Fibroblast of peridontal ligament (primary cell): ENCODE measurements at regions not wholly inside any gene's neighbourhood (a gene's known extent, or its start where the extent isn't known, plus 50 kb on each side); places are given as distances from the start of the nearest gene placed in this dataset.
A peak's percentile ranks its signal among the peaks of the same experiment; 100 is the strongest.
"Not testable (repeated sequence)": the region's sequence is repeated elsewhere in the genome, so short reads cannot be mapped to it uniquely, and the experiment has no call there.

Source experiments
- DNase-seq: peaks from one replicate; pipeline ENCODE4 v3.0.0-alpha.2; 2010; ENCODE audit errors: extremely low read depth

GRCh38 chr5:90338712-90339372 is 70.7 kb downstream of the CETN3 start:
- no peak for DNase-seq

- DNase-seq: no peak
These were observed 72.0 kb downstream of the CETN3 start for GRCh38 chr5:90337449-90338052.

- DNase-seq: no peak
These were observed 72.8 kb downstream of the CETN3 start for GRCh38 chr5:90336752-90337151.

GRCh38 chr5:90334741-90335140 is 74.8 kb downstream of the CETN3 start:
- no peak for DNase-seq

GRCh38 chr5:90329911-90330310 is 79.6 kb downstream of the CETN3 start:
- DNase-seq: no peak

GRCh38 chr5:90326995-90327394 is 82.6 kb downstream of the CETN3 start:
- DNase-seq: no peak

GRCh38 chr5:90325093-90325492 is 84.5 kb downstream of the CETN3 start:
- DNase-seq: no peak

GRCh38 chr5:90320348-90320747 is 89.2 kb downstream of the CETN3 start:
- DNase-seq: not testable (repeated sequence)

GRCh38 chr5:90312027-90312426 is 97.5 kb downstream of the CETN3 start:
- no peak for DNase-seq

- DNase-seq: no peak
These were observed 98.2 kb downstream of the CETN3 start for GRCh38 chr5:90311401-90311800.

- DNase-seq: no peak
These were observed 100.6 kb downstream of the CETN3 start for GRCh38 chr5:90308787-90309585.

- DNase-seq: no peak
These were observed 101.8 kb downstream of the CETN3 start for GRCh38 chr5:90307782-90308181.

- no peak for DNase-seq
These were observed 102.2 kb downstream of the CETN3 start for GRCh38 chr5:90307322-90307721.

GRCh38 chr5:90306613-90307012 is 102.9 kb downstream of the CETN3 start:
- no peak for DNase-seq

GRCh38 chr5:90305041-90305720 is 104.4 kb downstream of the CETN3 start:
- no peak for DNase-seq

GRCh38 chr5:90301248-90301647 is 108.3 kb downstream of the CETN3 start:
- no peak for DNase-seq

- DNase-seq: no peak
These were observed 112.4 kb downstream of the CETN3 start for GRCh38 chr5:90297045-90297764.

- DNase-seq: no peak
These were observed 115.0 kb downstream of the CETN3 start for GRCh38 chr5:90294604-90295003.

GRCh38 chr5:90293931-90294330 is 115.6 kb downstream of the CETN3 start:
- peak; percentile 1 for DNase-seq

GRCh38 chr5:90290648-90291047 is 118.9 kb downstream of the CETN3 start:
- no peak for DNase-seq

- DNase-seq: no peak
These were observed 119.7 kb downstream of the CETN3 start for GRCh38 chr5:90289837-90290236.

- no peak for DNase-seq
These were observed 122.5 kb downstream of the CETN3 start for GRCh38 chr5:90287036-90287435.
